ENCODE measurements at regions not wholly inside any gene's neighbourhood (a gene's known extent, or its start where the extent isn't known, plus 50 kb on each side); places are given as distances from the start of the nearest gene placed in this dataset.

DNA sequence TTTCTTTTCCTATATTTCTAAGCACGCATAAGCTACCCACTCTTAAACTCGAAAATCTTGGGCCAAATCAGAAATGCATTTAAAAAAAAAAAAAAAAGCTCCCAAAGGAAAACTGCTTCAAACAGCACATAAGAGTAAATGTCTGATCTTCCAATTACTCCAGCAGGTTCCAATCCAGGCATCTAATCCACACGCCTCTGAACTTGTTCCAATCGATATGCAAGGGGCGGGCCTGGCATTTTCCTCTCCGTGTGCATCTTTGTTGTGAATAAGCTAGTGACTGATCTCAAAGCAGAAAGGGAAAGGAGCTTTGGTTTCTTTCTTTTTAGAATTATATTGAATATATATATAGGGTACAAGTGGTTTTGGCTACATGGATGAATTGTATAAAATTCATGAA lies 365.5 kb downstream of the PRDM2 start:
- TF ChIP-seq MAFK (IDR thresholded peaks at IDR 0.05; ENCODE audit: partially characterized antibody), result no peak
- TF ChIP-seq CTCF (IDR thresholded peaks at IDR 0.05), result no peak
- TF ChIP-seq MAX (IDR thresholded peaks at IDR 0.05), result no peak
- no peak for TF ChIP-seq SMC3 (IDR thresholded peaks at IDR 0.05)
- no peak for TF ChIP-seq POLR2A (IDR thresholded peaks at IDR 0.05; ENCODE audit: low read length)
